Femur (tissue), 1 donor: ENCODE measurements at regions not wholly inside any gene's neighbourhood (a gene's known extent, or its start where the extent isn't known, plus 50 kb on each side); places are given as distances from the start of the nearest gene placed in this dataset.
"Not testable (repeated sequence)": the region's sequence is repeated elsewhere in the genome, so short reads cannot be mapped to it uniquely, and the experiment has no call there.

Source experiments
- DNase-seq: peaks from one replicate; pipeline ENCODE4 v3.0.0-alpha.2; 2017

GRCh38 chr13:79862515-79862914 lies 381.6 kb downstream of the NDFIP2 start:
- DNase-seq = no peak

GRCh38 chr13:79861731-79862130 lies 380.8 kb downstream of the NDFIP2 start:
- no peak for DNase-seq

GRCh38 chr13:79860791-79861190 lies 379.8 kb downstream of the NDFIP2 start:
- DNase-seq = no peak

GRCh38 chr13:79859756-79860155 lies 378.8 kb downstream of the NDFIP2 start:
- DNase-seq = no peak

GRCh38 chr13:79853251-79853650 lies 372.3 kb downstream of the NDFIP2 start:
- no peak for DNase-seq

GRCh38 chr13:79851318-79851717 lies 370.4 kb downstream of the NDFIP2 start:
- no peak for DNase-seq

GRCh38 chr13:79847882-79848592 lies 367.1 kb downstream of the NDFIP2 start:
- DNase-seq = no peak

- no peak for DNase-seq
These were observed 365.4 kb downstream of the NDFIP2 start for GRCh38 chr13:79846386-79846785.

GRCh38 chr13:79837741-79838450 lies 356.9 kb downstream of the NDFIP2 start:
- no peak for DNase-seq

- DNase-seq = not testable (repeated sequence)
These were observed 355.2 kb downstream of the NDFIP2 start for GRCh38 chr13:79836121-79836520.

GRCh38 chr13:79834876-79835275 lies 353.9 kb downstream of the NDFIP2 start:
- no peak for DNase-seq

- peak; percentile 19 for DNase-seq
These were observed 353.0 kb downstream of the NDFIP2 start for GRCh38 chr13:79833991-79834390.

- DNase-seq = no peak
These were observed 350.6 kb downstream of the NDFIP2 start for GRCh38 chr13:79831556-79831955.

GRCh38 chr13:79830945-79831344 lies 350.0 kb downstream of the NDFIP2 start:
- DNase-seq = no peak

GRCh38 chr13:79830426-79830825 lies 349.5 kb downstream of the NDFIP2 start:
- DNase-seq = no peak

GRCh38 chr13:79829880-79830279 lies 348.9 kb downstream of the NDFIP2 start:
- no peak for DNase-seq

GRCh38 chr13:79825959-79826358 lies 345.0 kb downstream of the NDFIP2 start:
- DNase-seq = no peak

GRCh38 chr13:79815041-79815440 lies 334.1 kb downstream of the NDFIP2 start:
- no peak for DNase-seq

GRCh38 chr13:79812070-79812850 lies 331.3 kb downstream of the NDFIP2 start:
- DNase-seq = no peak

GRCh38 chr13:79811170-79811569 lies 330.2 kb downstream of the NDFIP2 start:
- DNase-seq = no peak

GRCh38 chr13:79810669-79811068 lies 329.7 kb downstream of the NDFIP2 start:
- no peak for DNase-seq

- DNase-seq = no peak
These were observed 329.1 kb downstream of the NDFIP2 start for GRCh38 chr13:79810018-79810417.

GRCh38 chr13:79808475-79808874 lies 327.5 kb downstream of the NDFIP2 start:
- no peak for DNase-seq

- no peak for DNase-seq
These were observed 326.6 kb downstream of the NDFIP2 start for GRCh38 chr13:79807554-79807953.
